ENCODE measurements at regions not wholly inside any gene's neighbourhood (a gene's known extent, or its start where the extent isn't known, plus 50 kb on each side); places are given as distances from the start of the nearest gene placed in this dataset.

- H3K4me1 Mint-ChIP-seq: no peaks in the 10 kb centered on the region
- H3K27me3 Mint-ChIP-seq: peaks cover 9% of the 10 kb centered on the region
- ATAC-seq (replicated peaks; ENCODE audit: extremely low read depth, poor library complexity, severe bottlenecking) (no peak), DNase-seq (ENCODE audit: low spot score in 2 of 2) (no peak)
- H3K4me3 Mint-ChIP-seq: no peak overlapping the region
- no peaks in the 10 kb centered on the region for H3K36me3 Mint-ChIP-seq (ENCODE audit: insufficient read depth)
- no peak overlapping the region for H3K27ac Mint-ChIP-seq (ENCODE audit: low read depth)
- no peaks in the 10 kb centered on the region for H3K9me3 Mint-ChIP-seq
Measured at GRCh38 chr10:109723305-109723704, 200.0 kb downstream of the XPNPEP1 start.

GRCh38 chr10:109721453-109722064, 201.8 kb downstream of the XPNPEP1 start:
- H3K9me3 Mint-ChIP-seq: no peaks in the 10 kb centered on the region
- H3K36me3 Mint-ChIP-seq (ENCODE audit: insufficient read depth): no peaks in the 10 kb centered on the region
- ATAC-seq (replicated peaks; ENCODE audit: extremely low read depth, poor library complexity, severe bottlenecking) (no peak), DNase-seq (ENCODE audit: low spot score in 2 of 2) (no peak)
- H3K27me3 Mint-ChIP-seq: peaks cover 23% of the 10 kb centered on the region
- no peaks in the 10 kb centered on the region for H3K4me1 Mint-ChIP-seq
- H3K27ac Mint-ChIP-seq (ENCODE audit: low read depth): no peak overlapping the region
- no peak overlapping the region for H3K4me3 Mint-ChIP-seq

GRCh38 chr10:109706026-109706560, 217.2 kb downstream of the XPNPEP1 start:
- no peak overlapping the region for H3K4me3 Mint-ChIP-seq
- ATAC-seq (replicated peaks; ENCODE audit: extremely low read depth, poor library complexity, severe bottlenecking) (no peak), DNase-seq (ENCODE audit: low spot score in 2 of 2) (no peak)
- H3K27me3 Mint-ChIP-seq: peaks cover 18% of the 10 kb centered on the region
- H3K9me3 Mint-ChIP-seq: peaks cover 6% of the 10 kb centered on the region
- no peaks in the 10 kb centered on the region for H3K4me1 Mint-ChIP-seq
- H3K27ac Mint-ChIP-seq (ENCODE audit: low read depth): no peak overlapping the region
- peaks cover 1% of the 10 kb centered on the region for H3K36me3 Mint-ChIP-seq (ENCODE audit: insufficient read depth)

- DNase-seq (ENCODE audit: low spot score in 2 of 2) (no peak), ATAC-seq (replicated peaks; ENCODE audit: extremely low read depth, poor library complexity, severe bottlenecking) (no peak)
- H3K27ac Mint-ChIP-seq (ENCODE audit: low read depth): no peak overlapping the region
- H3K27me3 Mint-ChIP-seq: no peaks in the 10 kb centered on the region
- no peaks in the 10 kb centered on the region for H3K9me3 Mint-ChIP-seq
- peaks cover 1% of the 10 kb centered on the region for H3K36me3 Mint-ChIP-seq (ENCODE audit: insufficient read depth)
- H3K4me1 Mint-ChIP-seq: no peaks in the 10 kb centered on the region
- H3K4me3 Mint-ChIP-seq: no peak overlapping the region
Measured at GRCh38 chr10:109701633-109702215, 221.6 kb downstream of the XPNPEP1 start.

GRCh38 chr10:109698882-109699664, 224.2 kb downstream of the XPNPEP1 start:
- ATAC-seq (replicated peaks; ENCODE audit: extremely low read depth, poor library complexity, severe bottlenecking): no peak
- Mint-ChIP-seq H3K36me3 (ENCODE audit: insufficient read depth) (no peaks in the 10 kb centered on the region), H3K4me1 (no peaks in the 10 kb centered on the region), H3K27me3 (no peaks in the 10 kb centered on the region), H3K27ac (ENCODE audit: low read depth) (no peak overlapping the region), H3K9me3 (no peaks in the 10 kb centered on the region), H3K4me3 (no peak overlapping the region)
- no peak for DNase-seq (ENCODE audit: low spot score in 2 of 2)

- no peaks in the 10 kb centered on the region for H3K4me1 Mint-ChIP-seq
- no peak overlapping the region for H3K4me3 Mint-ChIP-seq
- H3K27me3 Mint-ChIP-seq: no peaks in the 10 kb centered on the region
- no peaks in the 10 kb centered on the region for H3K9me3 Mint-ChIP-seq
- DNase-seq (ENCODE audit: low spot score in 2 of 2) (no peak), ATAC-seq (replicated peaks; ENCODE audit: extremely low read depth, poor library complexity, severe bottlenecking) (no peak)
- H3K36me3 Mint-ChIP-seq (ENCODE audit: insufficient read depth): no peaks in the 10 kb centered on the region
- no peak overlapping the region for H3K27ac Mint-ChIP-seq (ENCODE audit: low read depth)
Measured at GRCh38 chr10:109698086-109698485, 225.2 kb downstream of the XPNPEP1 start.

GRCh38 chr10:109696981-109697775, 226.1 kb downstream of the XPNPEP1 start:
- no peak for ATAC-seq (replicated peaks; ENCODE audit: extremely low read depth, poor library complexity, severe bottlenecking)

GRCh38 chr10:109696462-109696861, 226.8 kb downstream of the XPNPEP1 start:
- Mint-ChIP-seq H3K4me3 (no peak overlapping the region), H3K4me1 (no peaks in the 10 kb centered on the region), H3K27ac (ENCODE audit: low read depth) (no peak overlapping the region), H3K27me3 (no peaks in the 10 kb centered on the region), H3K36me3 (ENCODE audit: insufficient read depth) (no peaks in the 10 kb centered on the region), H3K9me3 (peaks cover 6% of the 10 kb centered on the region)
- DNase-seq (ENCODE audit: low spot score in 2 of 2) (no peak), ATAC-seq (replicated peaks; ENCODE audit: extremely low read depth, poor library complexity, severe bottlenecking) (no peak)

More at GRCh38 chr10:109696981-109697775, 226.1 kb downstream of the XPNPEP1 start:
- no peaks in the 10 kb centered on the region for H3K36me3 Mint-ChIP-seq (ENCODE audit: insufficient read depth)
- peaks cover 4% of the 10 kb centered on the region for H3K9me3 Mint-ChIP-seq
- no peak overlapping the region for H3K27ac Mint-ChIP-seq (ENCODE audit: low read depth)
- no peaks in the 10 kb centered on the region for H3K4me1 Mint-ChIP-seq
- H3K4me3 Mint-ChIP-seq: no peak overlapping the region
- DNase-seq (ENCODE audit: low spot score in 2 of 2): no peak
- no peaks in the 10 kb centered on the region for H3K27me3 Mint-ChIP-seq

- H3K36me3 Mint-ChIP-seq (ENCODE audit: insufficient read depth): no peaks in the 10 kb centered on the region
- H3K4me1 Mint-ChIP-seq: no peaks in the 10 kb centered on the region
- no peak overlapping the region for H3K27ac Mint-ChIP-seq (ENCODE audit: low read depth)
- no peak overlapping the region for H3K4me3 Mint-ChIP-seq
- DNase-seq (ENCODE audit: low spot score in 2 of 2) (no peak), ATAC-seq (replicated peaks; ENCODE audit: extremely low read depth, poor library complexity, severe bottlenecking) (no peak)
- H3K27me3 Mint-ChIP-seq: no peaks in the 10 kb centered on the region
- H3K9me3 Mint-ChIP-seq: peaks cover 6% of the 10 kb centered on the region
Measured at GRCh38 chr10:109695988-109696387, 227.3 kb downstream of the XPNPEP1 start.

GRCh38 chr10:109689785-109690184, 233.5 kb downstream of the XPNPEP1 start:
- Mint-ChIP-seq H3K9me3 (peaks cover 14% of the 10 kb centered on the region), H3K36me3 (ENCODE audit: insufficient read depth) (no peaks in the 10 kb centered on the region), H3K27me3 (no peaks in the 10 kb centered on the region), H3K4me1 (no peaks in the 10 kb centered on the region), H3K27ac (ENCODE audit: low read depth) (no peak overlapping the region), H3K4me3 (no peak overlapping the region)
- DNase-seq (ENCODE audit: low spot score in 2 of 2) (no peak), ATAC-seq (replicated peaks; ENCODE audit: extremely low read depth, poor library complexity, severe bottlenecking) (no peak)

- ATAC-seq (replicated peaks; ENCODE audit: extremely low read depth, poor library complexity, severe bottlenecking): no peak
- H3K36me3 Mint-ChIP-seq (ENCODE audit: insufficient read depth): no peaks in the 10 kb centered on the region
- H3K27me3 Mint-ChIP-seq: no peaks in the 10 kb centered on the region
- no peak overlapping the region for H3K4me3 Mint-ChIP-seq
- H3K27ac Mint-ChIP-seq (ENCODE audit: low read depth): no peak overlapping the region
- no peaks in the 10 kb centered on the region for H3K4me1 Mint-ChIP-seq
- DNase-seq (ENCODE audit: low spot score in 2 of 2): no peak
- no peaks in the 10 kb centered on the region for H3K9me3 Mint-ChIP-seq
Measured at GRCh38 chr10:109679478-109679877, 243.8 kb downstream of the XPNPEP1 start.

- Mint-ChIP-seq H3K4me1 (no peaks in the 10 kb centered on the region), H3K9me3 (no peaks in the 10 kb centered on the region), H3K27ac (ENCODE audit: low read depth) (no peak overlapping the region), H3K27me3 (no peaks in the 10 kb centered on the region), H3K4me3 (no peak overlapping the region), H3K36me3 (ENCODE audit: insufficient read depth) (no peaks in the 10 kb centered on the region)
- DNase-seq (ENCODE audit: low spot score in 2 of 2) (no peak), ATAC-seq (replicated peaks; ENCODE audit: extremely low read depth, poor library complexity, severe bottlenecking) (no peak)
Measured at GRCh38 chr10:109678857-109679256, 244.5 kb downstream of the XPNPEP1 start.

Data from central memory CD8-positive, alpha-beta T cell (primary cell).